ENCODE measurements at regions not wholly inside any gene's neighbourhood (a gene's known extent, or its start where the extent isn't known, plus 50 kb on each side); places are given as distances from the start of the nearest gene placed in this dataset.

- H3K27ac ChIP-seq: no peak overlapping the region
- POLR2A ChIA-PET: no interaction called here
- 23% methylated on average over 7 of the region's 7 CpGs for WGBS (ENCODE audit: missing lambda C conversion rate)
- H3K4me3 ChIP-seq: no peak overlapping the region
- H3K4me2 ChIP-seq: no peak overlapping the region
- CTCF ChIA-PET: no interaction called here
- ATAC-seq (no peak), FAIRE-seq (no peak), DNase-seq (ENCODE audit: low read depth in 1 of 2, low spot score in 1 of 2) (no peak)
- H3K4me1 ChIP-seq: no peaks in the 10 kb centered on the region
- no peak for TF ChIP-seq NFE2L2 (conservative IDR thresholded peaks at IDR 0.05; ENCODE audit: low read length)
- TF ChIP-seq HOXB13 (CRISPR knock-in tag; IDR thresholded peaks at IDR 0.05; ENCODE audit: low read depth): no peak
- no peak for TF ChIP-seq HMGXB4 (CRISPR knock-in tag; IDR thresholded peaks at IDR 0.05; ENCODE audit: borderline replicate concordance)
- TF ChIP-seq HDAC2 (IDR thresholded peaks at IDR 0.05): no peak
- TF ChIP-seq MYC (IDR thresholded peaks at IDR 0.05; ENCODE audit: borderline replicate concordance, low read length): no peak
- no peak for TF ChIP-seq BCL3 (IDR thresholded peaks at IDR 0.05)
- TF ChIP-seq EHF (CRISPR knock-in tag; IDR thresholded peaks at IDR 0.05): no peak
- no peak for TF ChIP-seq JUN (IDR thresholded peaks at IDR 0.05)
- TF ChIP-seq MAZ (IDR thresholded peaks at IDR 0.05; ENCODE audit: borderline replicate concordance, low read depth, low read length): no peak
- TF ChIP-seq MAX (IDR thresholded peaks at IDR 0.05): no peak
- TF ChIP-seq EP300 (IDR thresholded peaks at IDR 0.05): no peak
- TF ChIP-seq KDM1A (IDR thresholded peaks at IDR 0.05; ENCODE audit: low read depth): no peak
- no peak for TF ChIP-seq CBX2 (IDR thresholded peaks at IDR 0.05; ENCODE audit: borderline replicate concordance, low read depth)
- TF ChIP-seq EHMT2 (IDR thresholded peaks at IDR 0.05; ENCODE audit: low read depth): no peak
- no peak for TF ChIP-seq FOSL2 (IDR thresholded peaks at IDR 0.05)
- no peak for TF ChIP-seq FOSL2 (CRISPR knock-in tag; IDR thresholded peaks at IDR 0.05)
- no peaks in the 10 kb centered on the region for H3K9me3 ChIP-seq
Observed at GRCh38 chr5:3198074-3198449, 397.6 kb upstream of the IRX1 start.

GRCh38 chr5:3197304-3198073 is 398.1 kb upstream of the IRX1 start:
- Histone ChIP-seq H3K4me2 (no peak overlapping the region), H3K4me3 (no peak overlapping the region), H3K27ac (no peak overlapping the region), H3K4me1 (no peaks in the 10 kb centered on the region), H3K9me3 (no peaks in the 10 kb centered on the region)
- ATAC-seq (no peak), DNase-seq (ENCODE audit: low read depth in 1 of 2, low spot score in 1 of 2) (no peak), FAIRE-seq (no peak)
- CTCF ChIA-PET: no interaction called here
- 29% methylated on average over 29 of the region's 29 CpGs for WGBS (ENCODE audit: missing lambda C conversion rate)
- POLR2A ChIA-PET: no interaction called here
- TF ChIP-seq CEBPB (IDR thresholded peaks at IDR 0.05) (no peak), ZNF302 (CRISPR knock-in tag; IDR thresholded peaks at IDR 0.05) (no peak), ATOH8 (CRISPR knock-in tag; IDR thresholded peaks at IDR 0.05; ENCODE audit: low read depth) (no peak), RCOR1 (IDR thresholded peaks at IDR 0.05; ENCODE audit: low read depth, low read length) (no peak), HOXB5 (CRISPR knock-in tag; IDR thresholded peaks at IDR 0.05) (no peak), PBX3 (IDR thresholded peaks at IDR 0.05) (no peak), FOSL2 (IDR thresholded peaks at IDR 0.05) (no peak), FOSL2 (CRISPR knock-in tag; IDR thresholded peaks at IDR 0.05) (no peak), CHD2 (IDR thresholded peaks at IDR 0.05; ENCODE audit: low read length, partially characterized antibody) (no peak), ESRRA (IDR thresholded peaks at IDR 0.05; ENCODE audit: borderline replicate concordance, low read length) (no peak), REST (IDR thresholded peaks at IDR 0.05) (no peak), TP53 (CRISPR knock-in tag; IDR thresholded peaks at IDR 0.05) (no peak), RARB (CRISPR knock-in tag; IDR thresholded peaks at IDR 0.05) (no peak), EHMT2 (IDR thresholded peaks at IDR 0.05; ENCODE audit: low read depth) (no peak), ZFP36 (IDR thresholded peaks at IDR 0.05; ENCODE audit: borderline replicate concordance, partially characterized antibody) (no peak), RAD21 (conservative IDR thresholded peaks at IDR 0.05 in 1 of 2, IDR thresholded peaks at IDR 0.05 in 1 of 2) (no peak), ZSCAN20 (CRISPR knock-in tag; IDR thresholded peaks at IDR 0.05) (no peak)

All from A549 (cell line).